ENCODE measurements at regions not wholly inside any gene's neighbourhood (a gene's known extent, or its start where the extent isn't known, plus 50 kb on each side); places are given as distances from the start of the nearest gene placed in this dataset.

DNA sequence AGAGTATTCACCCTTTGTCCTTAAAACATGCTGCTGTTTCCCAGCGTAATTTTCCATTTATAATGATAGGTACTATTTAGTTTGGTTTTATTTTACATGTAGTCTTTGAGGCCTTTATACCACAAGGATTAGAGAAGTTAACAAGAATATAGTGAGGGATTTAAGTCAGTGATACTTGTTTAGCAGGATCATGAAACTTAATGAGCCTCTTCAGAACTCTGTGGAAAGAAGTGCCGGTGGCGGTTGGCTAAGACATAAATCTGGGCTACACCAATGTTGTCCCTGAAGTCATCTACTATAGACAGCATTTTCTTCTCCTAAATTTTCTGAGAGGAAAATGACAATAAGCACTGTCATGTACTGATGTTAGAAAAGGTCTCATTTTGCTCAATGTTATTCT lies 1226.0 kb upstream of the SEL1L start:
- TF ChIP-seq POLR2AphosphoS5 (IDR thresholded peaks at IDR 0.05; ENCODE audit: low read depth, low read length) (no peak), SIN3A (IDR thresholded peaks at IDR 0.05; ENCODE audit: borderline replicate concordance, insufficient read depth, low read depth, low read length) (no peak)
- TF ChIP-seq, protein P1, sequence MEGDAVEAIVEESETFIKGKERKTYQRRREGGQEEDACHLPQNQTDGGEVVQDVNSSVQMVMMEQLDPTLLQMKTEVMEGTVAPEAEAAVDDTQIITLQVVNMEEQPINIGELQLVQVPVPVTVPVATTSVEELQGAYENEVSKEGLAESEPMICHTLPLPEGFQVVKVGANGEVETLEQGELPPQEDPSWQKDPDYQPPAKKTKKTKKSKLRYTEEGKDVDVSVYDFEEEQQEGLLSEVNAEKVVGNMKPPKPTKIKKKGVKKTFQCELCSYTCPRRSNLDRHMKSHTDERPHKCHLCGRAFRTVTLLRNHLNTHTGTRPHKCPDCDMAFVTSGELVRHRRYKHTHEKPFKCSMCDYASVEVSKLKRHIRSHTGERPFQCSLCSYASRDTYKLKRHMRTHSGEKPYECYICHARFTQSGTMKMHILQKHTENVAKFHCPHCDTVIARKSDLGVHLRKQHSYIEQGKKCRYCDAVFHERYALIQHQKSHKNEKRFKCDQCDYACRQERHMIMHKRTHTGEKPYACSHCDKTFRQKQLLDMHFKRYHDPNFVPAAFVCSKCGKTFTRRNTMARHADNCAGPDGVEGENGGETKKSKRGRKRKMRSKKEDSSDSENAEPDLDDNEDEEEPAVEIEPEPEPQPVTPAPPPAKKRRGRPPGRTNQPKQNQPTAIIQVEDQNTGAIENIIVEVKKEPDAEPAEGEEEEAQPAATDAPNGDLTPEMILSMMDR (IDR thresholded peaks at IDR 0.05): no peak
